ENCODE measurements at regions not wholly inside any gene's neighbourhood (a gene's known extent, or its start where the extent isn't known, plus 50 kb on each side); places are given as distances from the start of the nearest gene placed in this dataset.

- no peak for TF ChIP-seq POLR2A (IDR thresholded peaks at IDR 0.05)
- TF ChIP-seq CTCF (IDR thresholded peaks at IDR 0.05): no peak
Measured at GRCh38 chr1:221227872-221228337, 348.7 kb downstream of the HLX start.
